GM23248 (cell line): ENCODE measurements at regions not wholly inside any gene's neighbourhood (a gene's known extent, or its start where the extent isn't known, plus 50 kb on each side); places are given as distances from the start of the nearest gene placed in this dataset.

Experiments used
- EZH2 ChIP-seq: fragments of 200-600 bp; sonication (generic); IDR thresholded peaks from 2 replicates; pipeline ENCODE4 v1.6.1; 2018; ENCODE audit warnings: antibody characterized with exemption, mild to moderate bottlenecking; ENCODE audit not compliant: insufficient read depth, poor library complexity, severe bottlenecking
- EZH2phosphoT487 ChIP-seq: fragments of 200-600 bp; sonication (generic); IDR thresholded peaks from 2 replicates; pipeline ENCODE4 v1.6.1; 2018; ENCODE audit warnings: antibody characterized with exemption, moderate library complexity, mild to moderate bottlenecking, low read depth; ENCODE audit not compliant: insufficient read depth

DNA sequence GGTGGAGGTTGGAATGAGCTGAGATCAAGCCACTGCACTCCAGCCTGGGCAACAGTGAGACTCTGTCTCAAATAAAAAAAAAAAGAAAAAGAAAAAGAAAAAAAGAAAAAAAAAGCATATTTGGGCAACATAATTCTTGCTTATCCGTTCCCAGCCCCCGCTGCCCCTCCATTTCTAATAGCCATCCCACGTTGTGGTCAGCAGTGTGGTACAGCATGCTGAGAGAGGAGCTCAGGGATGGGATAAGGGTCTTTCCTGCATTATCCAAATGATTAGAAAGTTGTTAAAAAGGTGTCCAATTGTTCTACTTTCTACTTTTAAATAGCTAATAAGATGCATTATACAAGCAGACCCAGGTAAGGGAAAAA is 104.9 kb upstream of the ZNF92 start:
- TF ChIP-seq EZH2phosphoT487 (no peak), EZH2 (no peak)
